Heart right ventricle (tissue), 16 donors: ENCODE measurements at regions not wholly inside any gene's neighbourhood (a gene's known extent, or its start where the extent isn't known, plus 50 kb on each side); places are given as distances from the start of the nearest gene placed in this dataset.
"Not testable (repeated sequence)": the region's sequence is repeated elsewhere in the genome, so short reads cannot be mapped to it uniquely, and the experiment has no call there.

Experiments used
- ATAC-seq, 8 donors: fragments of 200-7000 bp; cut with Tn5 transposase; one replicate each; pipeline ENCODE4 v1.9.1; 2020; ENCODE audit warnings: mild to moderate bottlenecking in 8 of 8, moderate library complexity in 8 of 8, moderate number of reproducible peaks in 1 of 8
- DNase-seq, 2 donors: peaks; one replicate each; pipeline ENCODE4 v3.0.0-alpha.2; 2020
- H3K27ac ChIP-seq, 10 donors: fragments of 200-600 bp; sonication (generic) in 2 of 10; one replicate each; pipeline versions ENCODE4 v1.5.0 to v1.8.0; 2020 to 2022; ENCODE audit warnings: mild to moderate bottlenecking in 3 of 10
- H3K27me3 ChIP-seq, 7 donors: fragments of 200-600 bp; one replicate each; pipeline ENCODE4 v1.8.0; 2021 to 2022; ENCODE audit warnings: mild to moderate bottlenecking in 2 of 7
- H3K36me3 ChIP-seq, 9 donors: fragments of 200-600 bp; sonication (generic) in 1 of 9; one replicate each; pipeline versions ENCODE4 v1.5.0 to v1.8.0; 2020 to 2022; ENCODE audit warnings: mild to moderate bottlenecking in 2 of 9
- H3K4me1 ChIP-seq, 9 donors: fragments of 200-600 bp; sonication (generic) in 1 of 9; one replicate each; pipeline versions ENCODE4 v1.5.0 to v1.8.0; 2020 to 2022; ENCODE audit warnings: mild to moderate bottlenecking in 4 of 9
- H3K4me3 ChIP-seq, 10 donors: fragments of 200-600 bp; sonication (generic) in 2 of 10; one replicate each; pipeline versions ENCODE4 v1.5.0 to v1.8.0; 2020 to 2022; ENCODE audit warnings: mild to moderate bottlenecking in 7 of 10, moderate library complexity in 2 of 10
- H3K9me3 ChIP-seq, 11 donors: fragments of 200-600 bp in 10 of 11; sonication (generic) in 2 of 11; one replicate each; pipeline versions ENCODE4 v1.5.0 to v1.8.0; 2013 to 2022; ENCODE audit warnings: mild to moderate bottlenecking in 2 of 11, control low read depth in 1 of 11, moderate library complexity in 1 of 11
- CTCF ChIP-seq, 9 donors: fragments of 200-600 bp; sonication (generic) in 2 of 9; IDR thresholded peaks; one replicate each; pipeline versions ENCODE4 v1.5.0 to v1.8.0; 2021 to 2022; ENCODE audit warnings: antibody characterized with exemption in 9 of 9, mild to moderate bottlenecking in 5 of 9, moderate library complexity in 1 of 9
- WGBS, 2 donors: extraction: QIAGEN DNeasy Blood & Tissue Kit; methylation state at CpG; one replicate each; pipeline ENCODE4 v1.1.7; 2013; ENCODE audit warnings: inconsistent platforms in 1 of 2; 5-methylcytosine and 5-hydroxymethylcytosine counted together
- intact Hi-C, 10 donors: fragments of 100-400 bp; cut with DNase I; formaldehyde crosslinking; loops; one replicate each; pipeline versions ENCODE4 v1.11.1 to v1.14.2; 2022
- donor health status: Arrhythmogenic right ventricular cardiomyopathy.
- donor health status: ischemic (EF 13 %, LVEDD 7.1; RV severe dilation, severe dysfunction).
- donor health status: healthy with polysubstance abuse.
- donor health status: DM: no; HTN: yes; CAD: no.
- donor health status: DM: no; HTN: no; CAD: no.
- donor health status: ischemic (EF 25% LVEDD 6.9; RV normal size, moderate dysfunction).
- donor health status: ischemic (EF 25% LVEDD 5.7; RV mildly dilated, moderate dysfunction).
- donor health status: healthy.
- donor health status: DM: yes; HTN: yes; CAD: no.
- donor health status: Ischemic cardiomyopathy.
- donor health status: ischemic (EF 35%, LVEDD 5.7; RV mildly dilated, moderate dysfunction).
- donor health status: nonischemic (EF 11% LVEDD 7.7; RV severe dilation, severe dysfunction).
- donor health status: DM: yes; HTN: yes; CAD: no.
- donor health status: PGD.
- donor health status: ischemic (EF 29% LVEDD 5.4; RV normal size, mild dysfunction).
- donor health status: nonischemic (EF 23%, LVEDD 6.1; RV moderate dilation, normal function).

DNA sequence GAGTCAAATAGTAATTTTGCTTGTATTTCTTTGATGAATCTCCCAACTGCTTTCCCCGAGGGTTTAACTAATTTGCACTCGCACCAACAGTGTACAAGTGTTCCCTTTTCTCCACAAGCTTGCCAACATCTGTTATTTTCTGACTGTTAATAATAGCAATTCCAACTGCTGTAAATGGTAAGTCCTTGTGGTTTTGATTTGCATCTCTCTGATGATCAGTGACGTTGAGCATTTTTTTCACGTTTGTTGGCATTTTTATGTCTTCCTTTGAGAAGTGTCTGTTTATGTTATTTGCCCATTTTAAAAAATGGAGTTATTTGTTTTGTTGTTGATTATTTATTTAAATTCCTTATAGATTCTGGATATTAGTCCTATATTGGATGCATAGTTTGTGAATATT is 399.8 kb upstream of the MAN1A1 start:
- H3K36me3 ChIP-seq, result no peaks in the 10 kb centered on the region
- no peaks in the 10 kb centered on the region for H3K27me3 ChIP-seq
- TF ChIP-seq CTCF (IDR thresholded peaks at IDR 0.05), result no peak
- intact Hi-C loops, result no loop called here
- H3K4me1 ChIP-seq, result no peaks in the 10 kb centered on the region
- ATAC-seq (no peak), DNase-seq (no peak)
- 77 to 78% methylated on average over 4 of the region's 4 CpGs for WGBS, 2 donors
- H3K9me3 ChIP-seq, result peaks cover 0 to 18% (median 0%) of the 10 kb centered on the region in 11 donors
- no peak overlapping the region for H3K4me3 ChIP-seq
- H3K27ac ChIP-seq, result no peak overlapping the region

- ATAC-seq, H3K27ac ChIP-seq, H3K4me3 ChIP-seq, DNase-seq, H3K4me1 ChIP-seq, H3K27me3 ChIP-seq, intact Hi-C loops, H3K36me3 ChIP-seq: not testable (repeated sequence)
- H3K9me3 ChIP-seq, result peaks cover 0 to 18% (median 0%) of the 10 kb centered on the region in 11 donors
- WGBS, 2 donors, result 70 to 80% methylated on average over 2 to 3 of the region's 3 CpGs
Measured at GRCh38 chr6:119748535-119748934, 399.0 kb upstream of the MAN1A1 start.

DNA sequence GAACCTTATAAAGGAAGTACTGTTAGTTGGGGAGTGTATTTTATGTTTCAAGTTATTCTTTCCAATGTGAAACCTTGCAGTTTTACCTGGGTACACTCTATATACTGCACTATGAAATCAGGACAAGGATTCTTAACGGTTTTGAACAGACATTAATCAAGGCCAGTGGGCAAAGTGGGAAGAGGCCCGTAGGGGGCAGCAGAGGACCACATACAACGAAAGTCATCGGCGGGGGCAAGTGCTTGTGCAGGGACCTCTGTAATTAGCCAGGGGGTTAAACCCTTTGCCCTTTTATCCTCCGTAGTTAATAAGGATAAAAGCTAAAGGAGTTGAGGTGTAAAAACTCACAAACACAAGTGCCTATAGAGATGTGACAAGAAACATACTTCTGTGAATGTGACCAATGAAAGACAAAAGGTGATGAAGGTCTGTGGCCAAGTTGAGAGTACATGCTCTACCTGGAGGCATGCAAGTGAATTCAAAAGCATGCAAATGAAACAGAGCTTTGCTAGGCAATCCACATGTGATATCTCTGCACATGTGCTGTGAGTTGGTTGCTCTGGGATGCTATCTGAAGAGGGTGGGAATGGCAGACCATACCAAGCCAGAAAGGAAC is 392.7 kb upstream of the MAN1A1 start:
- peak; percentile 38 to 85 (median 79) for TF ChIP-seq CTCF (IDR thresholded peaks at IDR 0.05)
- no peaks in the 10 kb centered on the region for H3K36me3 ChIP-seq
- no peak overlapping the region for H3K27ac ChIP-seq
- ATAC-seq (peak in 3 of 8 donors; percentile 42 to 56 (median 52)), DNase-seq (peak; percentile 43 to 55)
- H3K27me3 ChIP-seq, result peaks cover 0 to 2% (median 0%) of the 10 kb centered on the region in 7 donors
- no peaks in the 10 kb centered on the region for H3K9me3 ChIP-seq
- intact Hi-C loops, result no loop called here
- 6 to 8% methylated on average over 6 of the region's 6 CpGs for WGBS, 2 donors
- no peak overlapping the region for H3K4me3 ChIP-seq
- no peaks in the 10 kb centered on the region for H3K4me1 ChIP-seq

DNA sequence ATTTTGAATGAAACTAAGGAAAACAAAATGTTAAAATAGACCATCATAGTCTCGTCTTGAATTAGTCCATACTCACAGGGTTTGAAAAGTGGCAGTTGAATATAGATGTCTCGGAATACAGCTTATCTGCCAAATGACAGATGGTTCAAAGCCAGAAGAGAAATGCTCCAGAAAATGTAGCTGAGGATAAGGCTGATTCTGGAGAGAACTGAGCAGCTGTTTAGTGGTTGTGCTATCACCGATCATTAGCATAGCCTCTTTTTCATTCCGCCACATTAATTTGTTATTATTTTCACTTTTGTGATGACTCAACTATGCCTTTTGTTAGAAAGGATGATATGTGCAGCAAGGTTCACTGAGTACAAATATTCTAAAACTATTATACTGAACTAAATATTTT is 390.2 kb upstream of the MAN1A1 start:
- H3K9me3 ChIP-seq, result no peaks in the 10 kb centered on the region
- no peaks in the 10 kb centered on the region for H3K36me3 ChIP-seq
- H3K27ac ChIP-seq, result no peak overlapping the region
- no peak overlapping the region for H3K4me3 ChIP-seq
- DNase-seq (no peak), ATAC-seq (no peak)
- intact Hi-C loops, result loop anchor here in 2 of 10 donors (10.0 kb wide), 2 partner anchors 595 to 605 kb away; no protein-coding TSS in a partner anchor
- H3K27me3 ChIP-seq, result peaks cover 0 to 2% (median 0%) of the 10 kb centered on the region in 7 donors
- no peak for TF ChIP-seq CTCF (IDR thresholded peaks at IDR 0.05)
- H3K4me1 ChIP-seq, result no peaks in the 10 kb centered on the region
- WGBS, 2 donors, result 65 to 70% methylated on average over 4 of the region's 4 CpGs

DNA sequence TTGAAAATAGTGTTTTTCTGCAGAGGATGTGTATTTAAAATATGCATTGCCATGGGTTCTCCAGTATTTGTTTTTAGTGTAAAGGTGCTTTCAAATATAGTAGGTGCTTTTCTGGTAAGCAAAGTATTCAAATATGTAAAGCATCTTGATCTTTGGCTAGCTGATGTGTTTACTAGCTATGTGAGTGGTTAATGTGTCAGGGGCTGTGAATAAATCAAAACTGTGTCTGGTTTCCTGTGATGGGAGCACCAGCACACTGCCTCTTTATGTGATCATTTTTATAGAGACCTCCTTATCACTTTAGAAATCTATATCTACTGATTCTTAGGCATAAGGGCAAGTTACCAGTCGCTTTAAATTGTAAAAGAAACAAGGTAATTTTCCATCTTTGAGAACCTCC is 388.9 kb upstream of the MAN1A1 start:
- no peak for ATAC-seq
- WGBS, 2 donors, result 77 to 82% methylated on average over 1 of the region's 1 CpG
- H3K4me3 ChIP-seq, result no peak overlapping the region
- H3K27me3 ChIP-seq, result peaks cover 0 to 2% (median 0%) of the 10 kb centered on the region in 7 donors
- TF ChIP-seq CTCF (IDR thresholded peaks at IDR 0.05), result no peak
- no peaks in the 10 kb centered on the region for H3K36me3 ChIP-seq
- no peak overlapping the region for H3K27ac ChIP-seq
- no peaks in the 10 kb centered on the region for H3K9me3 ChIP-seq
- H3K4me1 ChIP-seq, result no peaks in the 10 kb centered on the region
- intact Hi-C loops, result loop anchor here in 2 of 10 donors (10.0 kb wide), 2 partner anchors 594 to 604 kb away; no protein-coding TSS in a partner anchor
- no peak for DNase-seq
